Parathyroid adenoma (tissue), 2 donors: ENCODE measurements at regions not wholly inside any gene's neighbourhood (a gene's known extent, or its start where the extent isn't known, plus 50 kb on each side); places are given as distances from the start of the nearest gene placed in this dataset.

Experiments
- H2AFZ ChIP-seq: fragments of 300-600 bp; sonication (generic); one replicate; pipeline ENCODE4 v1.7.0; 2017; ENCODE audit warnings: antibody characterized with exemption, mild to moderate bottlenecking
- H3K27ac ChIP-seq: fragments of 300-600 bp; sonication (generic); one replicate; pipeline ENCODE4 v1.7.0; 2017
- H3K27me3 ChIP-seq: fragments of 300-600 bp; sonication (generic); one replicate; pipeline ENCODE4 v1.7.0; 2017; ENCODE audit warnings: low read length; ENCODE audit not compliant: control insufficient read depth, insufficient read depth
- H3K36me3 ChIP-seq: fragments of 300-600 bp; sonication (generic); one replicate; pipeline ENCODE4 v1.7.0; 2017; ENCODE audit warnings: low read length; ENCODE audit not compliant: control insufficient read depth, insufficient read depth
- H3K4me1 ChIP-seq: fragments of 300-600 bp; sonication (generic); one replicate; pipeline ENCODE4 v1.7.0; 2017; ENCODE audit warnings: control low read depth
- H3K4me2 ChIP-seq: fragments of 300-600 bp; sonication (generic); one replicate; pipeline ENCODE4 v1.7.0; 2017; ENCODE audit warnings: low read length
- H3K4me3 ChIP-seq: fragments of 300-600 bp; sonication (generic); one replicate; pipeline ENCODE4 v1.7.0; 2017; ENCODE audit warnings: low read depth, low read length
- H3K79me2 ChIP-seq: fragments of 300-600 bp; sonication (generic); one replicate; pipeline ENCODE4 v1.7.0; 2017; ENCODE audit warnings: control low read depth
- H3K9ac ChIP-seq: fragments of 300-600 bp; sonication (generic); one replicate; pipeline ENCODE4 v1.7.0; 2017; ENCODE audit warnings: mild to moderate bottlenecking
- H3K9me3 ChIP-seq: fragments of 300-600 bp; sonication (generic); one replicate; pipeline ENCODE4 v1.7.0; 2017; ENCODE audit warnings: low read length; ENCODE audit not compliant: control insufficient read depth
- CTCF ChIP-seq: fragments of 300-600 bp; sonication (generic); IDR thresholded peaks from one replicate; pipeline ENCODE4 v1.7.0; 2017; ENCODE audit warnings: antibody characterized with exemption, mild to moderate bottlenecking
- donor health status: primary hyperparathyroidism.

- Histone ChIP-seq H3K4me1 (no peaks in the 10 kb centered on the region), H3K79me2 (no peaks in the 10 kb centered on the region), H2AFZ (no peak overlapping the region), H3K27ac (no peak overlapping the region), H3K4me2 (no peak overlapping the region), H3K4me3 (no peak overlapping the region), H3K9me3 (no peaks in the 10 kb centered on the region), H3K36me3 (no peaks in the 10 kb centered on the region), H3K9ac (no peak overlapping the region), H3K27me3 (no peaks in the 10 kb centered on the region)
- no peak for TF ChIP-seq CTCF
These were observed 554.4 kb upstream of the LRRTM1 start for GRCh38 chr2:80858965-80859364.

GRCh38 chr2:80856227-80856626, 551.7 kb upstream of the LRRTM1 start:
- H3K4me2 ChIP-seq = no peak overlapping the region
- no peaks in the 10 kb centered on the region for H3K9me3 ChIP-seq
- no peaks in the 10 kb centered on the region for H3K79me2 ChIP-seq
- no peak overlapping the region for H2AFZ ChIP-seq
- H3K9ac ChIP-seq = no peak overlapping the region
- TF ChIP-seq CTCF = no peak
- H3K27ac ChIP-seq = no peak overlapping the region
- no peak overlapping the region for H3K4me3 ChIP-seq
- no peaks in the 10 kb centered on the region for H3K36me3 ChIP-seq
- H3K27me3 ChIP-seq = no peaks in the 10 kb centered on the region
- no peaks in the 10 kb centered on the region for H3K4me1 ChIP-seq

GRCh38 chr2:80854831-80855230, 550.3 kb upstream of the LRRTM1 start:
- Histone ChIP-seq H3K36me3 (no peaks in the 10 kb centered on the region), H3K79me2 (no peaks in the 10 kb centered on the region), H3K4me3 (no peak overlapping the region), H3K9ac (no peak overlapping the region), H3K27me3 (no peaks in the 10 kb centered on the region), H3K9me3 (no peaks in the 10 kb centered on the region), H3K4me1 (no peaks in the 10 kb centered on the region), H3K27ac (no peak overlapping the region), H3K4me2 (no peak overlapping the region), H2AFZ (no peak overlapping the region)
- no peak for TF ChIP-seq CTCF

- no peaks in the 10 kb centered on the region for H3K27me3 ChIP-seq
- H3K9me3 ChIP-seq = peaks cover 3% of the 10 kb centered on the region
- H3K9ac ChIP-seq = no peak overlapping the region
- H2AFZ ChIP-seq = no peak overlapping the region
- TF ChIP-seq CTCF = no peak
- no peaks in the 10 kb centered on the region for H3K36me3 ChIP-seq
- H3K4me3 ChIP-seq = no peak overlapping the region
- no peaks in the 10 kb centered on the region for H3K4me1 ChIP-seq
- no peak overlapping the region for H3K27ac ChIP-seq
- H3K79me2 ChIP-seq = no peaks in the 10 kb centered on the region
- H3K4me2 ChIP-seq = no peak overlapping the region
These were observed 548.2 kb upstream of the LRRTM1 start for GRCh38 chr2:80852808-80853139.

- H3K4me2 ChIP-seq = no peak overlapping the region
- no peak for TF ChIP-seq CTCF
- no peak overlapping the region for H3K27ac ChIP-seq
- no peaks in the 10 kb centered on the region for H3K36me3 ChIP-seq
- H3K27me3 ChIP-seq = no peaks in the 10 kb centered on the region
- no peak overlapping the region for H3K9ac ChIP-seq
- H3K9me3 ChIP-seq = peaks cover 3% of the 10 kb centered on the region
- H3K4me1 ChIP-seq = no peaks in the 10 kb centered on the region
- no peak overlapping the region for H3K4me3 ChIP-seq
- no peaks in the 10 kb centered on the region for H3K79me2 ChIP-seq
- H2AFZ ChIP-seq = no peak overlapping the region
These were observed 547.7 kb upstream of the LRRTM1 start for GRCh38 chr2:80852079-80852807.
